ENCODE measurements at regions not wholly inside any gene's neighbourhood (a gene's known extent, or its start where the extent isn't known, plus 50 kb on each side); places are given as distances from the start of the nearest gene placed in this dataset.

DNA sequence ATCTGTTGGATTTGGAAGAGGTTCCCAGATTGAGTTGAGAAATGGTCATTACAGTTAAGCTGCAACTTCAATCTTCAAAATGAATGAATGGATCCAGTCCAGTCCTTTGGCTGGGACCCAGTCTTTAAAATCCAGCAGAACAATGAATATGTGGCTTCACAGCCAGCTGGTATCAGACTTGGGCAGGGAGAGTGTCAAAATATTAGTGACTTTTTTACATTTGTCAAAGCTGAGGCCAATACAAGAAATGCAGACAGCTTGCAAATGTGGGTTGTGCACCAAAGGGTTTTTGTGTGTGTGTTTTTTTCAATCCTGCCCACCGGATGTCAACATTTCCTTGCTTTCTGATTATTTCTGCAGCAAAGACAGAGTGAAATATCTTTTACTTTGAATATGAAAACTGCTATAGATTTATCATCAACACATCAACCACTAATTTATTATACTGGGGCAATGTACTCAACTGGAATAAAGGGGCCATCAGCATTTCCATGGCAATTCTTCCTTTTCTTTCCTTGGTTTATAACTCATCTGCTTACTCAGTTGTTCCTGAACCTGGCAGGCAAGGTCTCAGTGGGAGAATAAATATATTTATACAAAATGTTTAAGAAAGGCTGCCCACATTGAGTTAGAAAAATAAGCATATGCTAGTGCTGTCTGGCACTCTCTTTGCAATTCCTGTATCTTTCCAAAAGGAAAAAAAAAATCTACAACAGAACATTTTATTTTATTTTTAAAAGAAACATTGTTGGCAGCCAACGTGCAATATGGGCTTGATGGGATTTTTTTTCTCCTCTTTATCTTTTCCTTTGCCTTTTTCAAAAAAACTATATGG is 491.6 kb upstream of the C1orf87 start:
- Histone ChIP-seq H3K4me1 (no peaks in the 10 kb centered on the region), H3K9me3 (no peaks in the 10 kb centered on the region), H3K27ac (no peak overlapping the region), H3K27me3 (ENCODE audit: low read depth) (no peaks in the 10 kb centered on the region), H3K36me3 (no peaks in the 10 kb centered on the region), H3K4me3 (no peak overlapping the region)
- TF ChIP-seq CTCF (IDR thresholded peaks at IDR 0.05) = no peak
- ATAC-seq (no peak), DNase-seq (no peak)
- intact Hi-C loops (cut with DNase I) = no loop called here

DNA sequence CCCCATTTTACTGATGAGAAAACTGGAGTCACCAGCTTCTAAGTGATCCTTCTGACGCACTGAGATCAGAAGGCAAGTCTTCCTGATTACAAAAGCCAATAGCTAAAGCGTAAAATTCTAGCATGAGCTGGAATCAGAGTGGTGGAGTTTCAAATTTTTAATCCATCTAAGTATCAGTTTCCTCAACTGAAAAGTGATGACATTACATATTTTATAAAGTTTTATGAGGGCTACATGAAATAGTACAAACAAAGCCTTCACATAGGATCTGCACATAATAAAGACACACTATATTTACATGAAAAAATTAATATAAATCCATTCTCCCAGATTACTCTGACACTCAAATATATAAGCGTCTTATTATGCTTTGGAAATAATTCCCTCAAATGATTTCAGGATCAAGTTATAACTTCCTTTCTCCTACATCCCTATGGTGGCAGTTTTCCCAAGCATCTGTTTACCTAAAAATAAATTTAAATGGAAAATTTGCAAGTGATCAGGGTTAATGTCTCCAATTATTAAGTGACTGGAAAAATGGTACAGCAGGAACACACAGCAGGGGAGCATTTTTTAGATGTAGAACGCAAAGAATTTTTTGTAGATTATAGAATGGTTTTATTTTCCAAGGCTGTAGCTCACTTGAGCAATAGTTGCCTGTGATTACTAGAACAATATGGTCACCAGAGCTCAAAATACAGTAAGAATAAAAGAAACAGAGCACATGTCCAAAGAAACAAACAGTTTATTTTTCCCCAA is 490.4 kb upstream of the C1orf87 start:
- Histone ChIP-seq H3K27ac (no peak overlapping the region), H3K27me3 (ENCODE audit: low read depth) (no peaks in the 10 kb centered on the region), H3K36me3 (no peaks in the 10 kb centered on the region), H3K9me3 (no peaks in the 10 kb centered on the region), H3K4me3 (no peak overlapping the region), H3K4me1 (no peaks in the 10 kb centered on the region)
- no peak for TF ChIP-seq CTCF (IDR thresholded peaks at IDR 0.05)
- no peak for DNase-seq
- no peak for ATAC-seq
- intact Hi-C loops (cut with DNase I) = no loop called here

DNA sequence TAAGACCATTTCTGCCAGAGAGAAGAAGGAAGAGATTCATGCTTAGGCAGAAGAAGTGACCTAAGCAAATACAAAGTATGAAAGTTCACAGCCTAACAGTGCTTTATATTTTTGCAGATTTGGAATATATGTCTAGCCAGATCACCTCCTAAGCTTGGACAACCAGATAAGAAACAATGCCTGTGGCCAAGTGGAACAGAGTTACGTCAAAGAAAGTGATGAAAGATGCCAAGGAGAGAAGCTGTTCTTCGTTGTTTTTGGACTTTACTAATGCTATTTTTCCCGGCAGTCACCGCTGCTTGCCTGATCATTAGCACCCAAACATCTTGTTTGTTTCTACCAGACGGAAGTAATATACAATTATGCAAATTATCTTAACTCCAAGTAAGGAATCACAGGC is 489.2 kb upstream of the C1orf87 start:
- H3K4me3 ChIP-seq = no peak overlapping the region
- no peak for DNase-seq
- no peaks in the 10 kb centered on the region for H3K36me3 ChIP-seq
- H3K9me3 ChIP-seq = no peaks in the 10 kb centered on the region
- no peak for ATAC-seq
- H3K4me1 ChIP-seq = no peaks in the 10 kb centered on the region
- intact Hi-C loops (cut with DNase I) = no loop called here
- H3K27me3 ChIP-seq (ENCODE audit: low read depth) = no peaks in the 10 kb centered on the region
- no peak for TF ChIP-seq CTCF (IDR thresholded peaks at IDR 0.05)
- no peak overlapping the region for H3K27ac ChIP-seq

- TF ChIP-seq CTCF (IDR thresholded peaks at IDR 0.05) = no peak
- H3K4me1 ChIP-seq = no peaks in the 10 kb centered on the region
- H3K36me3 ChIP-seq = no peaks in the 10 kb centered on the region
- ATAC-seq (no peak), DNase-seq (no peak)
- H3K27me3 ChIP-seq (ENCODE audit: low read depth) = no peaks in the 10 kb centered on the region
- intact Hi-C loops (cut with DNase I) = no loop called here
- H3K9me3 ChIP-seq = no peaks in the 10 kb centered on the region
- no peak overlapping the region for H3K4me3 ChIP-seq
- no peak overlapping the region for H3K27ac ChIP-seq
Measured at GRCh38 chr1:60560701-60561100, 487.1 kb upstream of the C1orf87 start.

GRCh38 chr1:60558236-60558635 is 484.7 kb upstream of the C1orf87 start:
- no peak overlapping the region for H3K4me3 ChIP-seq
- ATAC-seq (no peak), DNase-seq (no peak)
- intact Hi-C loops (cut with DNase I) = no loop called here
- no peak for TF ChIP-seq CTCF (IDR thresholded peaks at IDR 0.05)
- no peak overlapping the region for H3K27ac ChIP-seq
- H3K27me3 ChIP-seq (ENCODE audit: low read depth) = no peaks in the 10 kb centered on the region
- no peaks in the 10 kb centered on the region for H3K36me3 ChIP-seq
- no peaks in the 10 kb centered on the region for H3K9me3 ChIP-seq
- no peaks in the 10 kb centered on the region for H3K4me1 ChIP-seq
